Liver (tissue), 8 donors: ENCODE measurements at regions not wholly inside any gene's neighbourhood (a gene's known extent, or its start where the extent isn't known, plus 50 kb on each side); places are given as distances from the start of the nearest gene placed in this dataset.

Source experiments
- DNase-seq: peaks from one replicate; pipeline ENCODE4 v3.0.0-alpha.2; 2017; ENCODE audit warnings: low spot score
- H3K27ac ChIP-seq, 2 donors: one replicate each; pipeline ENCODE4 v1.7.0; 2013; ENCODE audit warnings: inconsistent platforms in 2 of 2, low read length in 2 of 2, control low read depth in 1 of 2, low read depth in 1 of 2, mild to moderate bottlenecking in 1 of 2
- H3K27me3 ChIP-seq, 4 donors: one replicate each; pipeline versions ENCODE4 v1.6.1 to v1.7.0; 2013; ENCODE audit warnings: low read length in 3 of 4, inconsistent platforms in 1 of 4, mild to moderate bottlenecking in 1 of 4, moderate library complexity in 1 of 4; ENCODE audit not compliant: control insufficient read depth in 4 of 4, insufficient read depth in 4 of 4
- H3K36me3 ChIP-seq, 4 donors: one replicate each; pipeline versions ENCODE4 v1.6.1 to v1.7.0; 2013; ENCODE audit warnings: low read length in 3 of 4, mild to moderate bottlenecking in 3 of 4, low read depth in 1 of 4, moderate library complexity in 1 of 4; ENCODE audit not compliant: control insufficient read depth in 4 of 4, insufficient read depth in 3 of 4
- H3K4me1 ChIP-seq, 4 donors: one replicate each; pipeline versions ENCODE4 v1.6.1 to v1.7.0; 2013; ENCODE audit warnings: low read length in 3 of 4, mild to moderate bottlenecking in 3 of 4, moderate library complexity in 1 of 4; ENCODE audit not compliant: control insufficient read depth in 4 of 4, insufficient read depth in 4 of 4
- H3K4me3 ChIP-seq, 3 donors: one replicate each; pipeline versions ENCODE4 v1.6.1 to v1.7.0; 2013; ENCODE audit warnings: low read length in 3 of 3, control low read depth in 1 of 3, low read depth in 1 of 3, mild to moderate bottlenecking in 1 of 3
- H3K9ac ChIP-seq, 2 donors: one replicate each; pipeline ENCODE4 v1.7.0; 2013; ENCODE audit warnings: low read length in 2 of 2, mild to moderate bottlenecking in 2 of 2, moderate library complexity in 2 of 2, control low read depth in 1 of 2, low read depth in 1 of 2
- H3K9me3 ChIP-seq, 4 donors: one replicate each; pipeline versions ENCODE4 v1.6.1 to v1.7.0; 2013; ENCODE audit warnings: low read length in 3 of 4; ENCODE audit not compliant: control insufficient read depth in 4 of 4
- ATF3 ChIP-seq: IDR thresholded peaks from 2 replicates; pipeline ENCODE4 v1.6.1; 2016; ENCODE audit warnings: antibody characterized with exemption
- CTCF ChIP-seq: fragments of 150-350 bp; IDR thresholded peaks from 2 replicates; pipeline ENCODE4 v1.5.1; 2017; ENCODE audit warnings: improper control_type of control experiment, low read depth, low read length; ENCODE audit not compliant: missing input control
- EGR1 ChIP-seq, 2 donors: IDR thresholded peaks; 2 replicates each; pipeline ENCODE4 v1.6.1; 2016 to 2018; ENCODE audit warnings: antibody characterized with exemption in 2 of 2, low read depth in 2 of 2
- FOXA1 ChIP-seq: IDR thresholded peaks from 2 replicates; pipeline ENCODE4 v1.6.1; 2016; ENCODE audit warnings: antibody characterized with exemption
- FOXA2 ChIP-seq: IDR thresholded peaks from 2 replicates; pipeline ENCODE4 v1.6.1; 2016; ENCODE audit warnings: antibody characterized with exemption
- GABPA ChIP-seq, 2 donors: IDR thresholded peaks in 1 of 2; conservative IDR thresholded peaks in 1 of 2; 2 replicates each; pipeline ENCODE4 v1.6.1; 2016; ENCODE audit warnings: antibody characterized with exemption in 2 of 2, mild to moderate bottlenecking in 1 of 2, moderate library complexity in 1 of 2
- HNF4A ChIP-seq, 2 donors: conservative IDR thresholded peaks; 2 replicates each; pipeline ENCODE4 v1.6.1; 2016; ENCODE audit warnings: antibody characterized with exemption in 2 of 2, mild to moderate bottlenecking in 2 of 2
- HNF4G ChIP-seq: IDR thresholded peaks from 2 replicates; pipeline ENCODE4 v1.6.1; 2016; ENCODE audit warnings: antibody characterized with exemption
- JUND ChIP-seq, 2 donors: IDR thresholded peaks; 2 replicates each; pipeline ENCODE4 v1.6.1; 2016; ENCODE audit warnings: antibody characterized with exemption in 2 of 2
- MAX ChIP-seq: IDR thresholded peaks from 2 replicates; pipeline ENCODE4 v1.6.1; 2016; ENCODE audit warnings: antibody characterized with exemption
- NR2F2 ChIP-seq: IDR thresholded peaks from 2 replicates; pipeline ENCODE4 v1.6.1; 2016; ENCODE audit warnings: antibody characterized with exemption
- RAD21 ChIP-seq, 2 donors: IDR thresholded peaks; 2 replicates each; pipeline ENCODE4 v1.6.1; 2016; ENCODE audit warnings: antibody characterized with exemption in 2 of 2, mild to moderate bottlenecking in 2 of 2
- REST ChIP-seq: IDR thresholded peaks from 2 replicates; pipeline ENCODE4 v1.6.1; 2016; ENCODE audit warnings: antibody characterized with exemption, mild to moderate bottlenecking
- RXRA ChIP-seq, 2 donors: IDR thresholded peaks; 2 replicates each; pipeline ENCODE4 v1.6.1; 2017 to 2018; ENCODE audit warnings: antibody characterized with exemption in 2 of 2, mild to moderate bottlenecking in 1 of 2
- SP1 ChIP-seq: IDR thresholded peaks from 2 replicates; pipeline ENCODE4 v1.6.1; 2018; ENCODE audit warnings: antibody characterized with exemption, mild to moderate bottlenecking
- TAF1 ChIP-seq: conservative IDR thresholded peaks from 2 replicates; pipeline ENCODE4 v1.6.1; 2016; ENCODE audit warnings: antibody characterized with exemption, mild to moderate bottlenecking
- YY1 ChIP-seq: IDR thresholded peaks from 2 replicates; pipeline ENCODE4 v1.6.1; 2016; ENCODE audit warnings: antibody characterized with exemption, mild to moderate bottlenecking
- ZBTB33 ChIP-seq: IDR thresholded peaks from 2 replicates; pipeline ENCODE4 v1.6.1; 2016; ENCODE audit warnings: antibody characterized with exemption
- WGBS: extraction: QIAGEN DNeasy Blood & Tissue Kit; methylation state at CpG from one replicate; pipeline ENCODE4 v1.1.7; 2013; 5-methylcytosine and 5-hydroxymethylcytosine counted together
- donor health status: healthy.
- donor health status: healthy.
- donor health status: healthy.
- donor health status: healthy.
- donor health status: healthy.

GRCh38 chr5:96114736-96115135, 153.1 kb upstream of the ELL2 start (continued):
- TF ChIP-seq ZBTB33 (no peak), RAD21 (IDR thresholded peaks at IDR 0.05) (no peak)

GRCh38 chr5:96113170-96113939, 151.7 kb upstream of the ELL2 start:
- no peaks in the 10 kb centered on the region for H3K36me3 ChIP-seq
- no peaks in the 10 kb centered on the region for H3K9me3 ChIP-seq
- peaks cover 10 to 48% (median 31%) of the 10 kb centered on the region in 4 donors for H3K4me1 ChIP-seq
- no peak for DNase-seq
- H3K27me3 ChIP-seq: no peaks in the 10 kb centered on the region
- TF ChIP-seq FOXA1: no peak
- peak; percentile 20 for TF ChIP-seq MAX
- TF ChIP-seq SP1: peak; percentile 53
- no peak for TF ChIP-seq REST
- peak; percentile 49 to 51 for TF ChIP-seq RAD21 (IDR thresholded peaks at IDR 0.05)
- no peak for TF ChIP-seq EGR1 (IDR thresholded peaks at IDR 0.05; ENCODE audit: low read depth in 2 of 2)
- peak; percentile 29 for TF ChIP-seq ZBTB33
- peak; percentile 69 to 74 for TF ChIP-seq HNF4A (conservative IDR thresholded peaks at IDR 0.05)
- TF ChIP-seq HNF4G: no peak
- TF ChIP-seq YY1: peak; percentile 54
- TF ChIP-seq JUND (IDR thresholded peaks at IDR 0.05): peak; percentile 30 to 48
- no peak for TF ChIP-seq ATF3
- TF ChIP-seq TAF1: no peak
- peak; percentile 66 to 69 for TF ChIP-seq RXRA (IDR thresholded peaks at IDR 0.05)
- no peak for TF ChIP-seq GABPA (IDR thresholded peaks at IDR 0.05 in 1 of 2, conservative IDR thresholded peaks at IDR 0.05 in 1 of 2)
- TF ChIP-seq FOXA2: no peak
- TF ChIP-seq CTCF: no peak
- no peak for TF ChIP-seq NR2F2
- H3K27ac ChIP-seq: peak overlapping the region; percentile 23 to 34
- H3K9ac ChIP-seq: no peak overlapping the region
- 65% methylated on average over 2 of the region's 2 CpGs for WGBS
- no peak overlapping the region for H3K4me3 ChIP-seq
